NCI-H524 treated with DMSO at 0.1 percent for 48 hours (cell line): ENCODE measurements at regions not wholly inside any gene's neighbourhood (a gene's known extent, or its start where the extent isn't known, plus 50 kb on each side); places are given as distances from the start of the nearest gene placed in this dataset.

ENCODE experiments used
- DNase-seq: peaks from one replicate; lab custom pipeline; 2025; lab: John Stamatoyannopoulos, UW

DNA sequence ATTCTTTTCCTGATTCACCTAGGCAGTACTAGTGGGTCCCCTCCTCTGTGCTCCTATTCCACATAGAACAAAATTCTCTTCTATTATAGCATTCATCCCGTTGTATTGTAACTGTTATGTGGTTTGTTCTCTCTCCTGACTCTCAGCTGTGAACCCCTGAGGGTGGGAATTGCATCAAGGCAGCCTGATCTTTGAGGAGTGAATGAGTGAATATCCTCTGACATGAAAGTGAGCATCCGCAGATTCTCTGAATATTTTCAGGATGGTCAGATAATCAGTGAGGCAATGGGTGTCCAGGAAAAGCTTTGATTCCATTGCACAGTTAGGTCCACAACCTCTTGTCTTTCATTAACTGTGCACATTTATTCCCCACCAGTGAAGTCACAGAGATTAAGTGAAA, 67.6 kb upstream of the SLC22A23 start:
- no peak for DNase-seq

DNA sequence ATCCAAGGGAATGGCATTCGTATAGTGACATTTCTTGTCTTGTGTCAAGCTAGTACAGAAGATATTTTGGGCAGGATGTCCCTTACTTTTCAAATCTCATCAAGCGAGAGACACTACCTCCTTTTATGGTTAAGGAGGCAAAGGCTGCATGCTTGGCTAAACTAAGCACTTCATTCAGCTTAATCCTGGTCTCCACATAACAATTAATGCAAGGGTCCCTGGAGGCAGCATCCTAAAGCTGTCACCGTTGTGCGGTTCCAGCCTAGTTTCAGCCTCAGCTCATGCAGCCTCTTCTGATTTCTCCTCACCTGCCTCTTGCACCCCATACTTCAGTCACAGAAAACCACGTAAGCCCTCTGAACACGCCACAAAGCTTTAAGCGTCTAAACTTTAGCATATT, 67.1 kb upstream of the SLC22A23 start:
- DNase-seq, result no peak

DNA sequence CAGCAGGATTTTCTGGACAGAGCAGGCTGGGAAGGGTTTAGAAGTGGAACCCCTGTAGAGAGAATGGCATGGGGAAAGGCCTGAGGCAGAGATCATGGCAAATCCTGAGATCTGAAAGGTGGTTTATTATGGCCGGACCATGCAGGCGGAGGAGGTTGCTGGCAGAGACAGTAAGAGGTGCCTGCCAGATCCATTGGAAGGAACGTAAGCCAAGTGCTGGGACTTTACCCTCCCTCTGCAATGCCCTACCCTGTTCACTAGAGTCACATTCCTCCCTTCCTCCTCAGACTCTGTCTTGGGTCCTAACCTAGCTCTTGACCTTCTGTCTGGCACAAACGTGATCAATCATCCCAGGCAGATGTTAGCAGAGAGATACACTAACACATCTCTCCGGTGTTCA, 66.4 kb upstream of the SLC22A23 start:
- DNase-seq, result no peak

DNA sequence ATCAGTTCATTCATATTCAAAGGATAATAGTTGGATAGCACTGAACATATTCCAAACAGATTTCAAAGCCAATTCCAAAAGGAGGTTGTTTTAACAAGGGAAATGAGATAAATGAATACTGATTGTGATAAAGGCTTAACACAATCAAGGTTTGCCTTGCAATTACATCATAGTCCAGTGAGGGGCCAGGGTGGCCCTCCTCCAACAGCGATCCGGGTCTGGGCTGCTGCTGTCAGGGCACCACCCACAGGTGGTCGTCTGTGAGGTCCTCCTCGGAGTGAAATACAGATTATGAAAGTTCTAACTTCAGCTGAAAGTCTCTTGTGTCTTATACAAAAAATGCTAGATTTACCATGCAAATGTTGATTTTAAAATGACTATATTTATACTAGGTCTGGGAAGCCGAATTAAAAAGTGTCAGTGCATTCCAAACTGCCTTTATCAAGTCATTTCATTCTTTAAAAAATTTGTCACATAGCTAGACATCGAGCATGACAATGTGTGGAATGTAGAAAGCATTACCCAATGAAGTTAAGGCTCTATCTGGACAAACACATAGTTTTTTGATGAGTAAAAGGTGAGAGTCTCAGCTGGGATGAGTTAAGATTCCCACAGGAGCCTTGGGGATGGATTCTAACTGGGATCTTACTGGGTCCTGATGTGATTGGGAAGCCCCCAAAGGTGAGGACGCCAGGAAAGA, 65.9 kb upstream of the SLC22A23 start:
- DNase-seq, result no peak

DNA sequence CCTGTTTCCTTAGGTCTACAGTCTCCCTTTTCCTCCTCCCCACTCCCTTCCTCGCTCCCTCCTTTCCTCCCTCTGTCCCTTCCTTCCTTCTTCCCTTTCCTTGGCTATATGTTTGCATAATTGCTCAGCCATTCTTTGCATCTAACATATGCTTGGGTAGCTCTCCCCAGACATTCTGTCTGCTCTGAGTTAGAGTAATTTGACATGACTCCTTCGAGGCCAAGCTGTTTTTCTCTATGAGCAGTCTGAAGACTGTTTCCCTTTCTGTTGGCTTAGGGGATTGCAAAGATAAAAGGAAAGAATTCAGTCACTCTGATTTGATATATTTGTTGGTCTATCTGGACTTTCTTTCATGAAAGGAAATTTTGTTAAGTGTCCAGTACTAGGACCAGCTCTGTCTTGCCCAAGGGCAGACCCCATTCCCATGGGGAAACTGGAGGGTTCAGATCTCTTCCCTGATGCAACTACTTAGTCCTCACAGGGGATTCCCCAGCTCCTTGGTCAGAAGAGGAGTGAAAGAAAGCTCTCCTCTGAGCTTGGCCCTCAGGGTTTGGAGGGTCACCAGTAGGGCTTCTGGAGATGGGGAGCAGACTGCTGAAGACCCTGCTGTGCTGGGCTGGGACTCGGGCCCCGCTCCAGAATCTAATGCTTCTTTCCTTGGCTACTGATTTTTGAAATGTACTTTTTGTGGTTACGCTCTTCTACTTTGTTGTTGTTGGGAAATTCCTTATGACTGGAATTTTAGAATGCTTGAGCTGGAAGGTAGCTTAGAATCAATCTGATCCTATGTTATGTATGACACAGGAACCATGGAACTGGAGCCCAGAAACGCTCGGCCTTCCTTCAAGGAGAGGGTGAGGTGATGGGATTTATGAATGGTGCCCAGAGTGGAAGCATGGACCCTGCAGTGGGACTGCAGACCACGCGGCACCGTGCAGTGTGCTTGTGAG, 63.7 kb upstream of the SLC22A23 start:
- DNase-seq, result no peak

DNA sequence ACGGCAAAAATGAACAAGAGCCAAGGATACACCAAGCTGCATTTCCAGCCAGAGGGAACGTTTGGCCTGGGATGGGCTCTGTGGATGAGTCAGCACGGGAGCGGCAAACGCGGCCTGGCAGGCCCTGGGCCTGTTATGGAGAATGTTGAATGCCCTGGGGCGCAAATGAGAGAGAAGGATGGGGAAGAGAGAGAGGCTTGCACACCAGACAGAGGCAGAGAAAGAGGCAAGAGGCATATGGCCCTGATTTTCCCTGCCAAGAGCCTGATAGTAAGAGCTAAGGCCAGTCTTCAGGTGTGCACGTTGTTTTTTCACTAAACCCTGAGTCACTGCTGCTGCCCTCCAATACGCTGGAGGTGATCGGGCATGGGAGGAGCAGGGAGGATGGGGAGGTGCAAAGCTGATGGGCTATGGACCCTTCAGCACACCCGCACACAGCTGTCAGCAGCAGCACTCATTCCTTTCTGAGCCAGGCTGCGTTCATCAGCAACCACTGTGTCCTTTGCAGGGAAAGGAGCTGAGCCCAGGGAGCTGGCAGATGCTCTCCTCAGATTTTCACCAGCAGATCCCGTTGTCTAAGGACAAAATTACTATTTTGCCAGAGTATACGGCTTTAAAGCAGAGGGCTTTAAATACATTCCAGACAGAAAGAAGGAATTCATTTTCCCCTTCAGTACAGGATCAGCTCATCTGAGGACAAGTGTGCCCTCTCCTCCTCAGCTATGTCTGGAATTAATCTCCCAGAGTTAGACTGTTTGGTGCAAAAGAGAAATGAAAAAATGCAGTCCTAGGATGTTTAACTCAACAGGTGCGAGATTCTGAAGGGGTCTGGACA, 61.7 kb upstream of the SLC22A23 start:
- no peak for DNase-seq

DNA sequence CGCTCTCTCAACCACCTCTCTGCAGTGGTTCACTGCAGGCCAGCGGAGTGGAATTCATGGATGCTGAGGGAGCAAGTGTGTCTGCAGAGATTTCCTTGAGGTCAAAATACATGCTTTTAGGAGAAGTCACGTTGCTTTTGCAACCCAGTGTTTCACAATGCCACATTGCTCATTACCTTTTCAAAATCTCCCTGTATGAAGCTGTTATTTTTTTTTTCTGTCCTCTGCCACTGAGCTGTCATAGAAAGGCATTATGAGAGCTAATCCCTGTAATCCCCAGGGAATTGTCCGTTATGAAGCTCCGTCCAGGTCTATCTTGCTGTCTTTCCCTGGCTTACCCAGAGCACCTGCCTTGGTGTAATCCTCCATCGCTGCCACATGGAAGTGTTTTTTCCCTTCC, 60.5 kb upstream of the SLC22A23 start:
- DNase-seq, result peak; percentile 64

DNA sequence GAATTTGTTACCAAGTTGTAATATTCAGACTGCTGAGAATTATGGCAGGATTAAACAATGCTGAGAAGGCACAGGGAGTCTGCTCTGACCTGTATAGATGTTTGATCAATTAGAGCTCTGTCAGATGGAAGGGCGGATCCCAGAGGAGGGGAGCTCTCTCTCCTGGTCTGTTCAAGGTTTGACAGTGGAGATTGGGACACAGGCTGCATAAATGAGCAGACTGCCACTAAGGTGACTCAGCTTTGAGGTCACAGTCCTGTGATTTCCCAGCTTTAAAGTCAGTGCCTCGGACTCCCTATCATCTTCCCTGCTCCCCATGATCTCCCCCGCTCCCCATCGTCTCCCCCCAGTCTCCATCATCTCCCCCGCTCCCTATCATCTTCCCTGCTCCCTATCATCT, 59.2 kb upstream of the SLC22A23 start:
- DNase-seq, result no peak

DNA sequence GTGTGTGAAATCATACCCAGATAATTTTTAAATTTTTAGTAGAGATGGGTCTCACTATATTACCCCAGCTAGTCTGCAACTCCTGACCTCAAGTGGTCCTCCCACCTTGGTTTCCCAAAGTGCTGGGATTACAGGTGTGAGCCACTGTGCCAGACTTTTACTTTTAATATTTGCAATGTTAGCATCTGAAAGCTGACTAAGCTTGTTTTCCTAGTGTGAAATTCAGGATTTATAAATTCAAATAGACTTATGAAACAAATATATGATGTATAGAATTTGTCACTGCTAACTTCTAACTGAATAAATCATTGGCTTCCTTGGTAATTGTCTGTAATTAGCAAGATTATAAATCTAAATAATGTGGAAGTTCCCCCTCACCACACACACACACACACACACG, 58.8 kb upstream of the SLC22A23 start:
- no peak for DNase-seq

DNA sequence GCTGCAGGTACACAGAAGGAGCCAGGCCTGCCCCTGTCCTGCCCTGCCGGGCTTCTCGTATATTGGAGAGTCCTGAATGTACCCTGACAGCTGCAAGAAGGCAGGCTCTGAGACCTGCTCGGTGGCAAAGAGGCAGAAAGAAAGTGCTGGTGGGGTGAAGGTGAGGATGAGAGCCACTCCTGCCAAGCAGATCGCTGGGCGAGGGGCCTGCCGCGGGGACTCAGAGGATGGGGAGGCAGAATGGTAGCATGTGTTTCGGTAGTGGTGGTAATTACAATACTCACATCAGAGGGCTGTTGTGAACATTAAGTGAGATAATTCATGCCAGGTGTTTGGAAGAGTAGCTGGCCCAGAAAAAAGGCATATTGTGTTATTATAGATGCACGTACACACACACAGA, 56.6 kb upstream of the SLC22A23 start:
- DNase-seq, result no peak

DNA sequence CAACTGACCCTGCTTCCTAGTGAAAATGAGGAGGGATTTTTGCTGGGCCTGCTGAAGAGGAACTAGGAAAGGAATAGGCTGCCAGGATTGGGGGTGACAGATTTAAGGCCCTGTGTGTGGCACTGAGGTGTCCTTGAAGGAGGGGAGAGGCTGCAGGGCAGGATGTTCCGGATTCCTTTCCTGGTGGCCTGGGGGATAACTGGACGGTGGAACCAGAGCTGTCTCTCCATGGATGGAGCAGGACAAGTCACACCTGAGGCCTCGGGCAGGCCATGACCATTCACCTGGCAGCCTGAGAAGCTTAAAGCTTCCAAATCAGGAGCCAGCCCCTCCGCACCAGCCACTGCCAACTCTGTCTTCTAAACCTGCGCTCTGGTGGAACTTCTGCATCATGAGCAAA, 56.0 kb upstream of the SLC22A23 start:
- no peak for DNase-seq

DNA sequence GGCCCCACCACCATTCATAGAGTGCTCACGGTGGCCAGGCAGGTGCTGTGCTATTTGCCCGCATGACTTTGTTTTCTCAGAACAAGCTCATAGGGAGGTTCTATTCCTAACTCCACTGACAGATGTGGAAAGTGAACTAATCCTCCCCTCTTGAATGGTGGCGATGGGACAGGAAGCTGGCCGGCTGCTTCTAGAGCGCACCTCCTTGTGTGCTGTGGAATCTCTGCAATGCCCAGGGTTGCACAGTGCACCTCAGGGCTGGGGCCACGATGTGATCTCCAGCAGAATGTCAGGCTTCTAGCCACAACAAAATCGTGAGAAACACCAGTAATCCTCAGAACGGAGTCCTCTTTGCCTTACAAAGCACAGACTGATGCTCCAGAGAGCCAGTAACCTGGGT, 53.8 kb upstream of the SLC22A23 start:
- DNase-seq, result peak; percentile 43

DNA sequence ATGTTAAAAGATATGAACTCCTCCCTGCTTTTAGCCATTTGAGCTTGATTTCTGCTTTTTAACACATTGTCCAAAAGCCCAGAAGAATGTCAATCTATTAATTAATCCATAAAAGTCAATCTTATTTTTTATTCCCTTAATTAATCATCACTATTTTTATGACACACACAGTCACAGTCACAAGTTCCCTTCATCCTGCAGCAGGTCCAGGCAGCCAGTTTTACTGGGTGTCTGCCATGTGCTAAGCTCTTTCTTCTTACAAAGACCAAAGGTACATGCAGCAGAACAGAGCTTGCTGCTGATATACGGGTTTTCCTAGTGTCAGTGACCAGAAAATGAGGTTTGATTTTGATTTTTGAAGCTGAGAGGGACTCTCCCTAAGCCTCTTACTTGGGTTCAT, 53.3 kb upstream of the SLC22A23 start:
- DNase-seq, result no peak

DNA sequence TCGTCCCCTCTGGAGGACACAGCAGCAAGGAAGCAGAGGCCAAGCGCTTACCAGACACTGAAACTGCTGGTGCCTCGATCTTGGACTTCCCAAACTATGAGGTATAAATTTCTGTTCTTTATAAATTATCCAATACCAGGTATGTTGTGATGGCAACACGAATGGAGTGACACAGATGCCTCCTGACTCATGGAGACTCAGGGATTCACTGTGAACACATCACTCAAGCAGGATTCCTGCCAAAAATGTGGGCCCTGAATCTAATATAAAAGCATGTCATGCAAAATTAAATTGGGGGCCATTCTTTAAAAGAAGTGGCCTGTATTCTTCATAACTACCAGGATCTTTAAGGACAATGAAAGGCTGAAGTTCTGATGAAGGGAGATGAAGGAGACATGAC, 52.5 kb upstream of the SLC22A23 start:
- DNase-seq, result no peak

DNA sequence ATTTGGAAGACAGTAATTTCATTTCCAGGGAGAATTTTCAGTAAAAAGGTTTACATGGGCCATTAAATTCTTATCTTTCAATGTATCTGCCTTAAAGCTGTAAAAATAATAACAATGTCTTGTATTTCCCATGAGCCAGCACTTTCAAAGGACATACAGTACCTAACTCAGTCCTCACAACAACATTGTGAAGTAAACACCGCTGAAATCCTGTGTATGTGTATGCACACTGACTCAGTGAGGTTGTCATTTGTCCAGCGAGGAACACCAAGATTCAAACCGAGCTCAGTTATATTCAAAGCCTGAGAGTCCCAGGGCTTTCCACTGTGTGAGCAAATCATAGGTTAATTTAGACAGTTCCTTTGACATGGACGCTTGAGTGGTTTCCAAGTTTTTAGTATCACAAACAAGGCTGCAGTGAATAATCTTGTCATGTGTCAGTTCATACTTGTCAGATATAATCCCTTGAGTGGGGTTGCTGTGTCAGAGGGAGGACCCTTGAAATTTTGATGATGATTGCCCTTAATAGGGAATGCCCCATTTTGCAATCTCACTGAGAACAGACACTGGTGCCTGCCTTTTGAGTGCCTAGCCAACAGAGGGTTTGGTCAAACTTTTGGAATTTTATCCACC, 50.0 kb upstream of the SLC22A23 start:
- no peak for DNase-seq
